KOPT-K1 (cell line): ENCODE measurements at regions not wholly inside any gene's neighbourhood (a gene's known extent, or its start where the extent isn't known, plus 50 kb on each side); places are given as distances from the start of the nearest gene placed in this dataset.

Experiments used
- H3K27ac ChIP-seq: fragments of 200-600 bp; sonication (generic); 2 replicates; pipeline ENCODE4 v1.5.1; 2016; ENCODE audit warnings: antibody characterized with exemption, mild to moderate bottlenecking, low read depth, low read length; ENCODE audit not compliant: poor library complexity, severe bottlenecking
- H3K36me3 ChIP-seq: fragments of 200-600 bp; sonication (generic); 2 replicates; pipeline ENCODE4 v1.5.1; 2017; ENCODE audit warnings: antibody characterized with exemption, mild to moderate bottlenecking, low read length, moderate library complexity; ENCODE audit not compliant: insufficient read depth
- H3K9me3 ChIP-seq: fragments of 200-600 bp; sonication (generic); 2 replicates; pipeline ENCODE4 v1.5.1; 2017; ENCODE audit warnings: antibody characterized with exemption, low read length, mild to moderate bottlenecking; ENCODE audit not compliant: insufficient read depth, poor library complexity, severe bottlenecking

DNA sequence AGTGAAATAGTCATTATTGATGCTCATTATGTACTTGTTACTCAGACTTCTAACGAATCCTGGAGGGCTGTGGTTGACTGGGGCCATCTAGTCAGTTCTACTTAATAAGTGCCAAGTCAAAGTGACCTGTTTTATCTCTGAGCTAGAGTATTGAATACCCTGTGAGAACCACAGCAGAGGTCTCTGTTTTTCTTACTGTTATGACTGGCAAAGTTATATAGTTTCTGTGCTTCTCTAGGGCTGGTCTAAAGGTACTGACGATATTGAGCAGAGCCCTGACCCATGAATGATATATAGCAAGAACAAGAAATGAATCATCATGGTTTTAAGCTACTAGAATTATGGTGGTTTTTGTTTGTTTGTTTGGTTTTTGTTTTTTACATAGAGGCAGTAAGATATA lies 555.8 kb downstream of the PLA2G4A start:
- H3K9me3 ChIP-seq, result no peaks in the 10 kb centered on the region

GRCh38 chr1:187390215-187390818 lies 561.6 kb downstream of the PLA2G4A start:
- Histone ChIP-seq H3K9me3 (no peaks in the 10 kb centered on the region), H3K27ac (no peak overlapping the region), H3K36me3 (no peaks in the 10 kb centered on the region)

More for the DNA sequence above, 555.8 kb downstream of the PLA2G4A start:
- Histone ChIP-seq H3K27ac (no peak overlapping the region), H3K36me3 (no peaks in the 10 kb centered on the region)

- H3K9me3 ChIP-seq, result no peaks in the 10 kb centered on the region
Measured at GRCh38 chr1:187396226-187396625, 567.5 kb downstream of the PLA2G4A start.

DNA sequence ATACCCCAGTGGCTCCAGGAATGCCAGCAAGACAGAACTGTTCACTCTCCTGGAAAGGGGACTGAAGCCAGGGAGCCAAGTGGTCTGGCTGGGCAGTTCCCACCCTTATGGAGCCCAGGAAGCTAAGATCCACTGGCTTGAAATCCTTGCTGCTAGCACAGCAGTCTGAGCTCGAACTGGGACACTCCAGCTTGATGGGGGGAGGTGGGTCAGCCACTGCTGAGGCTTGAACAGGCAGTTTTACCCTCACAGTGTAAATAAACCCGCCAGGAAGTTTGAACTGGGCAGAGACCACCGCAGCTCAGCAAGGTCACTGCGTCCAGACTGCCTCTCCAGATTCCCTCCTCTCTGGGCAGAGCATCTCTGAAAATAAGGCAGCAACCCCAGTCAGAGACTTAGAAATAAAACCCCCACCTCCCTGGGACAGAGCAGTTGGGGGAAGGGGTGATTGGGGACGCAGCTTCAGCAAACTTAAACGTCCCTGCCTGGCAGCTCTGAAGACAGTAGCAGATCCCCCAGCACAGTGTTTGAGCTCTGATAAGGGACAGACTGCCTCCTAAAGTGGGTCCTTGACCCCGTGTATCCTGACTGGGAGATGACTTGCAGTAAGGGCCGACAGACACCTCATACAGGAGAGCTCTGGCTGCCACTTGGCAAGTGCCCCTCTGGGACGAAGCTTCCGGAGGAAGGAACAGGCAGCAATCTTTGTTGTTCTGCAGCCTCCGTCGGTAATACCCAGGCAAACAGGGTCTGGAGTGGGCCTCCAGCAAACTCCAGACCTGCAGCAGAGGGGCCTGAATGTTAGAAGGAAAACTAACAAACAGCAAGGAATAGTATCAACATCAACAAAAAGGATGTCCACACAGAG lies 568.4 kb downstream of the PLA2G4A start:
- H3K36me3 ChIP-seq, result no peaks in the 10 kb centered on the region
- H3K9me3 ChIP-seq, result no peaks in the 10 kb centered on the region
- H3K27ac ChIP-seq, result no peak overlapping the region

More at GRCh38 chr1:187396226-187396625, 567.5 kb downstream of the PLA2G4A start:
- no peak overlapping the region for H3K27ac ChIP-seq
- no peaks in the 10 kb centered on the region for H3K36me3 ChIP-seq

- Histone ChIP-seq H3K9me3 (no peaks in the 10 kb centered on the region), H3K36me3 (no peaks in the 10 kb centered on the region), H3K27ac (no peak overlapping the region)
Measured at GRCh38 chr1:187408212-187409004, 579.7 kb downstream of the PLA2G4A start.

DNA sequence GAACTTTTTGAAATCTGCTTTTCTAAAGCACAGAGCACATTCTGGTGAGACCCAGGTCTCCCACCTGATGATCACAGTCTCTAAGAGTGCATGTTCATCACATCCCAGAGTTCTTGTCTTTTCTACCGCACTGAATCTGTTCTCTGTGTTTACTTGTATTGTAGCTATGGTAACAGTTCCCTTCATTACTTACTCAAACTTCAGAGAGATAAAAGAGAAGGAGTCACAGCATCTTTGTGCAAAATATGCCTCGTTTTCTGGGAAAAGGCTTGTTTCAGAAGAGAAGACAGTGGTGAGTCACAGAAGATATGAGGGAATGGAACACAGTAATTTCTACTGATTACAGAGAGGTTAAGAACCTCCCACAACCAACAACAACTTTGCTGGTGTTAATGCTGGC lies 580.6 kb downstream of the PLA2G4A start:
- Histone ChIP-seq H3K27ac (no peak overlapping the region), H3K36me3 (no peaks in the 10 kb centered on the region), H3K9me3 (no peaks in the 10 kb centered on the region)

DNA sequence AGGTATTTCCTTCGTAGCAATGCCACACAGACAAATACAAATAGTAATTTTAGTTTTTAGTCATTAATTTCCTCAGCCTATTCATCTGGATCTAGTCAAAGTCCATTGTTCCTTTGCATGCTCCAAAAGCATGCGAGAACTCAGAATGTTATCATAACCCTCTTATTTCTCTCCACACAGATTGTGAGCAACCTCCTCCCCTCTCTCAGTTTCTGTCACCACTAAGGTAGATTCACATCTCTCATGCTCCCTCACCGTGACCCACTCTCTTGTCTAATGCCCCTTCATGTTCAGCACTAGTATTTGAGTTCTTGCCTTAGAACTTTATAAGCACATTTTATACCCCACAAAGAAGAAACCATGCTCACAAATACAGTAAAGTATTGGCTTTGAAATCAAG lies 582.4 kb downstream of the PLA2G4A start:
- Histone ChIP-seq H3K9me3 (no peaks in the 10 kb centered on the region), H3K36me3 (no peaks in the 10 kb centered on the region), H3K27ac (no peak overlapping the region)

DNA sequence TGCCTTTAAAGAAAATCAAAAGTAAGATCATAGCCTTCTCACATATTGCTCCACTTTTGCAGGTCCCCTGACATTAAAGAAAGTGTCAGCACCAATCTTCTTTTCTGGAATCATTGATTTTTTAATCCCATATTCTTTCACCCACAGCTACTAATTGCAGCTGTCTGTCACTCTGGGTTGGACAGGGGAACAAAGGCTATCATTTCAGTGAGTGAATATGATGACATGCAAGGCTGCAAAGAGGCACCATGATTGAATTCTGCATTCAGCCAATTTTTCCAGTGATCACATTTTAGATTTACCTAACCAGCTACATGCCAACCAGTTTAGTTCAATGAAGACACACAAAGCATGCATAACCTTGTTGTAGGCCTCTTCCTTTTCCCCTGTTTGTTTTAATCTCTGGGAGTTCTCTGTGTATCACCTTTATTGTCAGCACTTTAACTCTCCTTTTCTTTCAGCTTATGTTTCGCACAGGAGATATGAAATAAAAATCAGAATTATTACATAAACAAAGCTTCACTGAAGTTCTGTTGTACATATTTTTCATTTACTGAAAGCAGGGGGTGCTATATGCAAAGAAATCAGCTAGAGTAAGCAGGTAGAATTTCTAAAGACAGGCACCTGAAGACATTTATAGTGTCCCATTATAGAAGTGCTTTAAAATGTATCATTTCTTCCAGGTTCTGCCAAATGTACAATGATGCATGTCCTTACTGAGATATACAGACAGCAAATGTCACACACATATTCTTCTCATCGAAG lies 584.8 kb downstream of the PLA2G4A start:
- H3K9me3 ChIP-seq, result no peaks in the 10 kb centered on the region
- no peak overlapping the region for H3K27ac ChIP-seq
- no peaks in the 10 kb centered on the region for H3K36me3 ChIP-seq

DNA sequence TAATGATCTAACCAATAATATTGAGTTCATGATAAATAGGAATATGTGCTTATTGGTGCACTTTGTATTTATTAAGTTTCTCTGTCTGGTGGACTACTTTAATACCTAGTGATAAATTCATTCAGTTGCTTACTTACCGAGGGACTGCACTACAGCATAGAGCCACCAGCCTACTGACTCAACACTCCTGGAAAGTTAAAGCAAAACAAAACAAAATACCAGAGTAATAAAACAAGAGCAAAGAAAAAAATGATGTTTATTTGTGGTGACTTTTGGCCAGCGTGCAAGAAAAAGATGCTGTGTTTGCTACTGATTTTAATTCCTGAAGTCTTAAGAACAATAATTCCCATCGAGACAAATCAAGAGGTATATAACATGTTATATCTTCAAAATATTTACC lies 586.3 kb downstream of the PLA2G4A start:
- Histone ChIP-seq H3K36me3 (no peaks in the 10 kb centered on the region), H3K27ac (no peak overlapping the region), H3K9me3 (no peaks in the 10 kb centered on the region)

GRCh38 chr1:187417520-187417919 lies 588.8 kb downstream of the PLA2G4A start:
- Histone ChIP-seq H3K36me3 (no peaks in the 10 kb centered on the region), H3K27ac (no peak overlapping the region), H3K9me3 (no peaks in the 10 kb centered on the region)

GRCh38 chr1:187433598-187433997 lies 604.8 kb downstream of the PLA2G4A start:
- Histone ChIP-seq H3K36me3 (no peaks in the 10 kb centered on the region), H3K27ac (no peak overlapping the region), H3K9me3 (no peaks in the 10 kb centered on the region)

GRCh38 chr1:187442603-187443002 lies 613.9 kb downstream of the PLA2G4A start:
- H3K9me3 ChIP-seq, result no peaks in the 10 kb centered on the region
- H3K27ac ChIP-seq, result no peak overlapping the region

GRCh38 chr1:187443939-187444338 lies 615.2 kb downstream of the PLA2G4A start:
- H3K9me3 ChIP-seq, result no peaks in the 10 kb centered on the region
- no peak overlapping the region for H3K27ac ChIP-seq
- H3K36me3 ChIP-seq, result no peaks in the 10 kb centered on the region

More at GRCh38 chr1:187442603-187443002, 613.9 kb downstream of the PLA2G4A start:
- no peaks in the 10 kb centered on the region for H3K36me3 ChIP-seq

DNA sequence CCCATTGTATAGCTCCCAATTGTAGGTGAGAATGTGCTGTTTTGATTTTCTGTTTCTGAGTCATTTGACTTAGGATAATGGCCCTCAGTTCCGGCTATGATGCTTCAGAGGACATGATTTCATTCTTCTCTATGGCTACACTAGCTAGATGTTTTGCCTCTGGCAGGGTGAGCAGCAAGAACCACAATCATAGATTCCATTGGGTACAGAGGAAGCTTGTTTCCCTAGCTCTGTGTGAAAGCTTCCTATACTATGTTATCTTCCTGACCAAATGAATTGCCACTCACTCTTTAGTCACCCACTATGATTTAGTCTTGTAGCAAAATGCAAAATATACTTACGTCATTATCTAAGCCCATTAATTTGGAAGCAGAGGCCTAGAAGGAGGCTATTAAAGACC lies 616.3 kb downstream of the PLA2G4A start:
- Histone ChIP-seq H3K36me3 (no peaks in the 10 kb centered on the region), H3K9me3 (no peaks in the 10 kb centered on the region)

More for the DNA sequence above, 616.3 kb downstream of the PLA2G4A start:
- no peak overlapping the region for H3K27ac ChIP-seq
